ENCODE measurements at regions not wholly inside any gene's neighbourhood (a gene's known extent, or its start where the extent isn't known, plus 50 kb on each side); places are given as distances from the start of the nearest gene placed in this dataset.

GRCh38 chr15:85976986-85977385, 102.7 kb upstream of the AGBL1 start:
- no peak for DNase-seq (ENCODE audit: low spot score)
- no peak for FAIRE-seq

GRCh38 chr15:85977586-85977985, 102.1 kb upstream of the AGBL1 start:
- no peak for FAIRE-seq
- DNase-seq (ENCODE audit: low spot score) = no peak

- DNase-seq (ENCODE audit: low spot score) = no peak
- FAIRE-seq = no peak
These were observed 99.7 kb upstream of the AGBL1 start for GRCh38 chr15:85979929-85980328.

- FAIRE-seq (no peak), DNase-seq (ENCODE audit: low spot score) (no peak)
These were observed 98.7 kb upstream of the AGBL1 start for GRCh38 chr15:85980946-85981345.

- DNase-seq (ENCODE audit: low spot score) = no peak
- no peak for FAIRE-seq
These were observed 95.4 kb upstream of the AGBL1 start for GRCh38 chr15:85984241-85984640.

GRCh38 chr15:85986116-85986515, 93.6 kb upstream of the AGBL1 start:
- DNase-seq (ENCODE audit: low spot score) (no peak), FAIRE-seq (no peak)

GRCh38 chr15:85986741-85987140, 92.9 kb upstream of the AGBL1 start:
- FAIRE-seq (no peak), DNase-seq (ENCODE audit: low spot score) (no peak)

- FAIRE-seq = no peak
- no peak for DNase-seq (ENCODE audit: low spot score)
These were observed 90.9 kb upstream of the AGBL1 start for GRCh38 chr15:85988741-85989140.

- no peak for FAIRE-seq
- DNase-seq (ENCODE audit: low spot score) = no peak
These were observed 87.4 kb upstream of the AGBL1 start for GRCh38 chr15:85992224-85992623.

GRCh38 chr15:85993116-85993515, 86.6 kb upstream of the AGBL1 start:
- FAIRE-seq (no peak), DNase-seq (ENCODE audit: low spot score) (no peak)

GRCh38 chr15:85997618-85998017, 82.1 kb upstream of the AGBL1 start:
- no peak for FAIRE-seq

GRCh38 chr15:85999658-86000057, 80.0 kb upstream of the AGBL1 start:
- FAIRE-seq (no peak), DNase-seq (ENCODE audit: low spot score) (no peak)

More at GRCh38 chr15:85997618-85998017, 82.1 kb upstream of the AGBL1 start:
- DNase-seq (ENCODE audit: low spot score) = no peak

GRCh38 chr15:86001200-86001599, 78.5 kb upstream of the AGBL1 start:
- no peak for FAIRE-seq

GRCh38 chr15:86002444-86002843, 77.2 kb upstream of the AGBL1 start:
- FAIRE-seq (no peak), DNase-seq (ENCODE audit: low spot score) (no peak)

More at GRCh38 chr15:86001200-86001599, 78.5 kb upstream of the AGBL1 start:
- no peak for DNase-seq (ENCODE audit: low spot score)

- FAIRE-seq (no peak), DNase-seq (ENCODE audit: low spot score) (no peak)
These were observed 75.6 kb upstream of the AGBL1 start for GRCh38 chr15:86004061-86004460.

- DNase-seq (ENCODE audit: low spot score) = no peak
These were observed 73.1 kb upstream of the AGBL1 start for GRCh38 chr15:86006546-86006945.

GRCh38 chr15:86009727-86010126, 69.9 kb upstream of the AGBL1 start:
- FAIRE-seq (no peak), DNase-seq (ENCODE audit: low spot score) (no peak)

More at GRCh38 chr15:86006546-86006945, 73.1 kb upstream of the AGBL1 start:
- FAIRE-seq = no peak

- FAIRE-seq = no peak
- no peak for DNase-seq (ENCODE audit: low spot score)
These were observed 69.3 kb upstream of the AGBL1 start for GRCh38 chr15:86010398-86010797.

- no peak for DNase-seq (ENCODE audit: low spot score)
- FAIRE-seq = no peak
These were observed 68.8 kb upstream of the AGBL1 start for GRCh38 chr15:86010891-86011290.

- FAIRE-seq (no peak), DNase-seq (ENCODE audit: low spot score) (no peak)
These were observed 65.7 kb upstream of the AGBL1 start for GRCh38 chr15:86014016-86014415.

- FAIRE-seq (no peak), DNase-seq (ENCODE audit: low spot score) (peak; percentile 5)
These were observed 62.9 kb upstream of the AGBL1 start for GRCh38 chr15:86016750-86017149.

- FAIRE-seq (no peak), DNase-seq (ENCODE audit: low spot score) (no peak)
These were observed 61.0 kb upstream of the AGBL1 start for GRCh38 chr15:86018679-86019078.

- FAIRE-seq = no peak
- no peak for DNase-seq (ENCODE audit: low spot score)
These were observed 58.1 kb upstream of the AGBL1 start for GRCh38 chr15:86021281-86022264.

All from RCC 7860 (cell line).